Neural crest cell (in vitro differentiated cells): ENCODE measurements at regions not wholly inside any gene's neighbourhood (a gene's known extent, or its start where the extent isn't known, plus 50 kb on each side); places are given as distances from the start of the nearest gene placed in this dataset.
"Not testable (repeated sequence)": the region's sequence is repeated elsewhere in the genome, so short reads cannot be mapped to it uniquely, and the experiment has no call there.

Experiments
- DNase-seq: peaks from one replicate; pipeline ENCODE4 v3.0.0; 2021; ENCODE audit warnings: low read depth, mixed read lengths, low spot score
- H3K27ac Mint-ChIP-seq: one replicate; pipeline ENCODE4 v1.8.0; 2021; ENCODE audit warnings: mild to moderate bottlenecking, mixed read lengths; ENCODE audit not compliant: unreplicated experiment
- H3K27me3 Mint-ChIP-seq: 2 replicates; pipeline ENCODE4 v1.8.0; 2021; ENCODE audit warnings: low read depth, mild to moderate bottlenecking, mixed read lengths
- H3K36me3 Mint-ChIP-seq: 2 replicates; pipeline ENCODE4 v1.8.0; 2021; ENCODE audit warnings: low read depth, mild to moderate bottlenecking, mixed read lengths
- H3K4me1 Mint-ChIP-seq: 2 replicates; pipeline ENCODE4 v1.8.0; 2021; ENCODE audit warnings: mixed read lengths
- H3K4me3 Mint-ChIP-seq: one replicate; pipeline ENCODE4 v1.8.0; 2021; ENCODE audit warnings: mild to moderate bottlenecking, mixed read lengths
- H3K9me3 Mint-ChIP-seq: 2 replicates; pipeline ENCODE4 v1.8.0; 2021; ENCODE audit warnings: mixed read lengths
- TF ChIP-seq, protein P1 (sequence below): fragments of 200-600 bp; sonication (generic); conservative IDR thresholded peaks from 2 replicates; pipeline ENCODE4 v1.5.0; 2021; ENCODE audit warnings: antibody characterized with exemption, mild to moderate bottlenecking

GRCh38 chr14:98223106-98223505, 1048.9 kb downstream of the BCL11B start:
- Mint-ChIP-seq H3K4me3 (no peak overlapping the region), H3K27me3 (no peaks in the 10 kb centered on the region), H3K4me1 (no peaks in the 10 kb centered on the region), H3K9me3 (no peaks in the 10 kb centered on the region), H3K36me3 (no peaks in the 10 kb centered on the region), H3K27ac (no peak overlapping the region)
- DNase-seq, result no peak
- TF ChIP-seq, protein P1, sequence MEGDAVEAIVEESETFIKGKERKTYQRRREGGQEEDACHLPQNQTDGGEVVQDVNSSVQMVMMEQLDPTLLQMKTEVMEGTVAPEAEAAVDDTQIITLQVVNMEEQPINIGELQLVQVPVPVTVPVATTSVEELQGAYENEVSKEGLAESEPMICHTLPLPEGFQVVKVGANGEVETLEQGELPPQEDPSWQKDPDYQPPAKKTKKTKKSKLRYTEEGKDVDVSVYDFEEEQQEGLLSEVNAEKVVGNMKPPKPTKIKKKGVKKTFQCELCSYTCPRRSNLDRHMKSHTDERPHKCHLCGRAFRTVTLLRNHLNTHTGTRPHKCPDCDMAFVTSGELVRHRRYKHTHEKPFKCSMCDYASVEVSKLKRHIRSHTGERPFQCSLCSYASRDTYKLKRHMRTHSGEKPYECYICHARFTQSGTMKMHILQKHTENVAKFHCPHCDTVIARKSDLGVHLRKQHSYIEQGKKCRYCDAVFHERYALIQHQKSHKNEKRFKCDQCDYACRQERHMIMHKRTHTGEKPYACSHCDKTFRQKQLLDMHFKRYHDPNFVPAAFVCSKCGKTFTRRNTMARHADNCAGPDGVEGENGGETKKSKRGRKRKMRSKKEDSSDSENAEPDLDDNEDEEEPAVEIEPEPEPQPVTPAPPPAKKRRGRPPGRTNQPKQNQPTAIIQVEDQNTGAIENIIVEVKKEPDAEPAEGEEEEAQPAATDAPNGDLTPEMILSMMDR, result no peak

- not testable (repeated sequence) for H3K9me3 Mint-ChIP-seq, H3K36me3 Mint-ChIP-seq, H3K27me3 Mint-ChIP-seq
Observed at GRCh38 chr14:98223710-98224109, 1048.3 kb downstream of the BCL11B start.

DNA sequence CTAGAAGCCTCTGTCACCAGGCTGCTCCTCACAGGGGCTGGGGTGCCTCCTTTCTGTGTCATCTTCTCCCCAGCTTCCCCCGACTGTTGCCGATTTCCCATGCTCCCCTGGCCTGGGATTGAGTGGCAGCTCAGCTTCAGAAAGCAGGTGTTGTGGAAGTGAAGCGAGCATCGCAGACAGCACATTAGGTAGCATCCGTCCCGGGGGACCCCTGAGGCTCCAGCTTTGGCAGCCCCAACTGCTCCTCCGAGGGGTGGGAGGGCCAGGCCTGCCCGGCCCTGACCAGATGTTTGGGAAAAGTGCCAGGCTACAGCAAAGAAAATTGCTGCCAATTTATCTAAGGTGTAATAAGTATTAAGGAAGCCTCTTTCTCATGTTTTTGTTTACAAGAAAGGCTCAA, 1045.6 kb downstream of the BCL11B start:
- no peak overlapping the region for H3K4me3 Mint-ChIP-seq
- no peak overlapping the region for H3K27ac Mint-ChIP-seq
- TF ChIP-seq, protein P1, result no peak
- no peaks in the 10 kb centered on the region for H3K27me3 Mint-ChIP-seq
- H3K4me1 Mint-ChIP-seq, result peaks cover 4% of the 10 kb centered on the region
- H3K36me3 Mint-ChIP-seq, result no peaks in the 10 kb centered on the region
- no peaks in the 10 kb centered on the region for H3K9me3 Mint-ChIP-seq
- DNase-seq, result no peak

More at GRCh38 chr14:98223710-98224109, 1048.3 kb downstream of the BCL11B start:
- not testable (repeated sequence) for H3K4me3 Mint-ChIP-seq, H3K4me1 Mint-ChIP-seq, H3K27ac Mint-ChIP-seq, DNase-seq

- DNase-seq, result no peak
- Mint-ChIP-seq H3K27me3 (no peaks in the 10 kb centered on the region), H3K9me3 (no peaks in the 10 kb centered on the region), H3K27ac (no peak overlapping the region), H3K4me1 (peaks cover 4% of the 10 kb centered on the region), H3K36me3 (no peaks in the 10 kb centered on the region), H3K4me3 (no peak overlapping the region)
- TF ChIP-seq, protein P1, result no peak
Observed at GRCh38 chr14:98227000-98227726, 1044.8 kb downstream of the BCL11B start.

DNA sequence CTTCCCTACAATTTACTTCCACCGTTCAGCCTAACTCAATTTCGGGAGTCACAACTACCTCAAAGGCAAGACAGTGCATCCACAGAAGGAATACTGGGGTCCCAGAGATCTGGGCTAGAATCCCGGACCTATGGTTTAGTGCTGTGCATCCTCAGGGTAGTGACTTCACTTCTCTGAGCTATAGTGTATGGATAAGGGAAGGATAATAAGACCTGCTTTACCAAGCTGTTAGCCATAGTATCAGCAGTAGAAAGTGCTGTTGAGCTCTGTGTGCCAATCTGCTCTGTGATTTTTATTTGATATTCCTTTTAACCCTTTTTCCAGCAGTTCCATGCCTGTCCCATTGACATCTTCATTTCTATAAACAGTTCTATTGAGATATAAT, 1044.3 kb downstream of the BCL11B start:
- Mint-ChIP-seq H3K27me3 (no peaks in the 10 kb centered on the region), H3K27ac (no peak overlapping the region), H3K36me3 (no peaks in the 10 kb centered on the region), H3K9me3 (no peaks in the 10 kb centered on the region), H3K4me3 (no peak overlapping the region), H3K4me1 (peaks cover 4% of the 10 kb centered on the region)
- TF ChIP-seq, protein P1, result no peak
- no peak for DNase-seq

GRCh38 chr14:98229656-98230366, 1042.2 kb downstream of the BCL11B start:
- no peak overlapping the region for H3K27ac Mint-ChIP-seq

More at GRCh38 chr14:98229656-98230366, 1042.2 kb downstream of the BCL11B start:
- Mint-ChIP-seq H3K4me1 (peaks cover 11% of the 10 kb centered on the region), H3K9me3 (peaks cover 3% of the 10 kb centered on the region), H3K36me3 (no peaks in the 10 kb centered on the region), H3K27me3 (no peaks in the 10 kb centered on the region), H3K4me3 (no peak overlapping the region)
- no peak for DNase-seq
- TF ChIP-seq, protein P1, result no peak
